ENCODE measurements at regions not wholly inside any gene's neighbourhood (a gene's known extent, or its start where the extent isn't known, plus 50 kb on each side); places are given as distances from the start of the nearest gene placed in this dataset.

DNA sequence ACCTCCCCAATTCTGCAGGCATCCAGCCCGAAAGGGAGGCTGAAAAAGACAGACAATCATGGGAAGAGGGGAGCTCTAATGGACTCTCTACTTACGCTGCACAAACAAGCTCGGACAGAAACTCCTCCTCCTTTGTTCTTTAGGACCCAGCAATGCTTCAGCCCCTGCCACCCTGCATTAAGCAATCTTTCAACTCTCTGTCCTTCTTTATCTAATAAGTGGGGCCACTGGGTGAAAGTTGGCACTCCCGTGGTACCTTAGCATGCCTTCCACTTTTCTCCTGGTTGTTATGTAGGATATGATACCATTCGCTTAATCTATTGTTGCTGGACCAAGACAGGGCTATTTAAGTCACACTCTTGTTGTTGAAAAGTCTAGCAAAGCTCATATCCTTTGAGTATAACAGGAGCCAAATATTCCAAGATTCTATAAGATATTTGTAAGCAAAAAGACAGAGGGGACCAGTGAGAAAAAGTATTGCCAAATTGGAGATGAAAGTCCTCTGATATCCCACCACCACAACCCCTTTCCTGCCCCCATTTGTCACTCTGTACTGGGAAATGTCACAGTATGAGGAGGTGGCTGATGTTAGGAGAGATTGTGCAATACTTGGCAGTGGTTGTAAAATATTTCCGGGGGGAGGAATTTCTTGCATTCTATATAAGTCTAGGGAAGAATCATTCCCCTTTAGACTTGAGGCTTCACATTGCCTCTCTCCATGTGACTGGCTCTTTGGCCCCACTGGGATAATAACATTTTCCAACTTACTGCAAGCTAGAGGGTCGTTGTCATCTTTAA, 137.3 kb upstream of the GJB5 start:
- TF ChIP-seq CTCF (IDR thresholded peaks at IDR 0.05) (no peak), POLR2A (IDR thresholded peaks at IDR 0.05) (no peak)

Data from right lobe of liver (tissue), 4 donors.